ENCODE measurements at regions not wholly inside any gene's neighbourhood (a gene's known extent, or its start where the extent isn't known, plus 50 kb on each side); places are given as distances from the start of the nearest gene placed in this dataset.

GRCh38 chr3:160126761-160127160, 98.5 kb upstream of the C3orf80 start:
- TF ChIP-seq POLR2AphosphoS5 (IDR thresholded peaks at IDR 0.05) (no peak), CTCF (IDR thresholded peaks at IDR 0.05 in 8 of 11, conservative IDR thresholded peaks at IDR 0.05 in 3 of 11) (no peak), POLR2A (IDR thresholded peaks at IDR 0.05) (no peak)

Measured in spleen (tissue), 7 donors.